Fibroblast of skin of left biceps (primary cell): ENCODE measurements at regions not wholly inside any gene's neighbourhood (a gene's known extent, or its start where the extent isn't known, plus 50 kb on each side); places are given as distances from the start of the nearest gene placed in this dataset.
A peak's percentile ranks its signal among the peaks of the same experiment; 100 is the strongest.

ENCODE experiments used
- DNase-seq, 2 experiments: peaks; one replicate each; pipeline ENCODE4 v3.0.0-alpha.2; 2013; ENCODE audit warnings: low read depth in 2 of 2

DNA sequence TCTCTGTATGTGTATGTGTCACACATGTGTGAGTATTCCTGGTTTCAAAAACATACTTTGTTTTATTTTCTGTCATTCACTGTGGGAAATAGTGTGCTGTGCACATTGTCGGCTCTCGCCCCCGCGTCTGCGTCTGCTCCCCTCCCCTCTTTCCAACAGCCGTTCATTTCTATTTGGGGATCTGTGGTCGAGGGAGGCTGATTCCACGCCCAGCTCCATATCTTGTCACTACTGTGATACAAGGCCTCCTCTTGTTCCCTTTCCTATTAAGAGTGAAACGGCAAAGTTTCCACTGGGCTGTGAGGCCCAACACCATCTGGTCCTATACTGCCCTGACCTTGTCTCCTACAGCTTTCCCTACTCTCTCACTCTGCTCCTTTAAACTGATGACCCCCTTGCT lies 172.5 kb upstream of the LRIG1 start:
- no peak for DNase-seq

DNA sequence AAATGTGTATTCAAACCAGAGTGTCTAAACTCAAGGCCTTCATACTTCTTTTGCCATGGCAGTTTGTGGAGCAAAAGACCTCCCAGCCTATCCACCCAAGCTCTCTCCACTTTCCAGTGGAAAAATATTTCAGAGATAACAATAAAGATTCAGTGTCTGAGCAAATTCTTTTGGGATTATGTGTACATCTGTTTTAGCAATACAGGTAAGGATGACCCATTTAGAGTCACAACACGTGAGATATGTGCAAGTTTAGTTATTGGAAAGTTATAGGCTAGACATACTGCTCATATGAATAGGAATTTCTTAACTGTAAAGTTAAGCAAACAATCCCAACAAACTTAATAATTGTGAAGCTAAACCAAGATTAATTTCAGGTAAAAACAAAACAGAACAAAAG lies 174.5 kb upstream of the LRIG1 start:
- peak; percentile 28 to 43 for DNase-seq

DNA sequence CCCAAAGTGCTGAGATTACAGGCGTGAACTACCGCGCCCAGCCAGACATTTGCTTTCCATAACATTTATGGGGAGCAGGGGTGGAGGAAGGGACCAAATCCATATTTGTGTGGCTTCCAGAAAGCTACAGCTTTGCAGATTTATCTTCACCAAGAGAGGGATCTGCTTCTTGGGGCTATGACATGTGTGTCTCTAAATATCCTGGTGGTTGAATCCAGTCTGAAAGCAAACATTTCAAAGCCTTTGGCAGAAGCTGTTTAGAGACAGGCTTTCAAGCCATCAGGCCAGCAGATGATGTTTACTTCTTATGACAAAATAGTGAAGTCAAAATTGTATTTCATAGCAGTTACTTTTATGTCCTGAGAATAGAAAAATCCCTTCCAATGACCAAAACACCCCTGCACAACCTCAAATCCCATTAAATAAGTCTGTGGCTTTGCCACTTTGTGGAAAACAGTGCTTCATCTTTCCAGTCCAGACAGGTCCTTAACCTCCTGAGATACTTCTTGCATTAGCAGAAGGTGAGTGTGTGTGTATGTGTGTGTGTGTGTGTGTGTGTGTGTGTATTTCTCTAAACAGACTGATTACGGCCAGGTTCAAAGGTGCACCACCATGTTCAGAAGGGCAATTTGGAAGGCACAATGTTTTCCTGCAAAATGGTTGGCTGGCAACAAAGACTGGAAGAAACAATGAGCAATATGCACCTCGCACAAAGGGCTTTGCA lies 191.4 kb upstream of the LRIG1 start:
- no peak for DNase-seq

DNA sequence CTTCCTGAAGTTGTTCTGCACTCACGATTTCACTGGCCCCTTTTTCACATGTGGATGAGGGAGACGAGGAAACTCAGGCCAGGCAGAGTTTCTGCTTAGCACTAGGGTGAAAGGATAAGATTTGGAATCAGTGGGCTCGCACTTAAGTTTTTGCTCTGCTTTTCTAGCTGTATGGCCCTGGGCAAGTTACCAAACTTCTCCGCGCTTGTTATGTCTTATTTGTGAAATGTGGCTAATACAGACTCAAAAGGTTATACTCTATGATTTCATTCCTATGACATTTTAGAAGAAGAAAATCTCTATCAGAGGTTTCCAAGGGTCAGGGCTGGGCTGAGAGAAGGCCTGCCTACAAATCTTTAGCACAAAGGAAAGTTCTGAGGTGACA lies 191.9 kb upstream of the LRIG1 start:
- DNase-seq: no peak

DNA sequence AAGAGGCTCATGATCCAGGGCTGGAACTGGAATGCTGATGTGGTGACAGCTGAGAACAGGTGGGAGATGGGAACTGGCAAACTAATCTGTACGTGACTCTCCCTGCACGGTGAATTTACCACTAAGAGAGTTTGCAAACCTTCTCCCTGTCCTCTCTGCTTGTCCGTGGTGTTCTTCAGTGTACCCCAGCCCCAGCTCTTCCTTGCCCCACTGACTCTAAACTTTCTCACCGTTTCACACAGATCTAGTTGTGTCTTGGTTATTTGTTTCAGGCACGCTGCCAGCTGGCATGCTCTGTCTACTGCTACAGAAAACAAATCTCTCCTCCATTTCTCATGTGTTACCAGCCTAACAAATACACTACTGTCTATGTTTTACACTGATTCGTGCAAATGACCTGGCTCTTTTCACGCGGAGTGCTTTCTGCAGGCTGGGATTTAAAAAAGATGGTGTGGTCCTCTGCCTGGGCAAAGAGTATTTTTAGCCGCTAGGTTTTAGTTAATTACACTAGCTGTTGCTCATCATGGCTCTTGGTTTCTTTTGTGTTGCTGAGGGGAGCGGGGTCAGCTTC lies 192.7 kb upstream of the LRIG1 start:
- no peak for DNase-seq

DNA sequence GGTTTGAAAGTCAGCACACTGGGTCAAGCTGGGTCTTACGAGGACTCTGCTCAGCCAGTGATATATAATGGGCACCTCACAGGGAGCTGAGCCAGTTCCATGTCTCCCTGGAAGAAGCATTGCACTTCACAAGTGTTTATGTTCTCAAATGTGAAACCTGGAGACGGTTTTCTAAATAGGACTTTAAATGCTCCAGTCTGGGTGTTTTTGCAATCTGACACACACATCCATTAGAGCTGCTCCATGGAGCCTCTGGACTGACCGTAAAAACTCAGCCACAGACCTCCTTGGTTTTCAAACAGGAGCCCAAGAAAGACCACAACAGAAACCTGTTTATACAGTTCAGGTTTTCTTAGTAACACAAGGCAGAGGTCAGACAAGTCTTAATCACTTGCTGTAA lies 201.3 kb upstream of the LRIG1 start:
- DNase-seq: no peak

DNA sequence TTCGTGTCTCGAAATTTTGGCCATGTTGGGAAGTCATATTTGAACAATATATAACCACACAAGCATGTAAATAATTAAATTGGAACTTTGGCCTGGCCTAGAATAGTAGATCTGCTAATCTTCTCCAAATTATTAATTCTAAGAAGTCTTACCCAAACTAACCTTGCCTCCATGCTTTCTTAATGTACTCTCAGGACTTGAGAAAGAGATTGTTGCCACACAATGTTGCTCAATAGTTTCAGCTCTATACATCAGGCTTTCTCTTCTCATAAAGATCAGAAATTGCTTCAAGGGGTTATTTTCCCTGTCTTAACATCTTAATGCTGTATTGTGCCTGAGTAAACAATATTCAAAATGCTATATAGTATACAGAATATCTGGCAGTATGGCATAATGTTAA lies 202.7 kb upstream of the LRIG1 start:
- DNase-seq: no peak

DNA sequence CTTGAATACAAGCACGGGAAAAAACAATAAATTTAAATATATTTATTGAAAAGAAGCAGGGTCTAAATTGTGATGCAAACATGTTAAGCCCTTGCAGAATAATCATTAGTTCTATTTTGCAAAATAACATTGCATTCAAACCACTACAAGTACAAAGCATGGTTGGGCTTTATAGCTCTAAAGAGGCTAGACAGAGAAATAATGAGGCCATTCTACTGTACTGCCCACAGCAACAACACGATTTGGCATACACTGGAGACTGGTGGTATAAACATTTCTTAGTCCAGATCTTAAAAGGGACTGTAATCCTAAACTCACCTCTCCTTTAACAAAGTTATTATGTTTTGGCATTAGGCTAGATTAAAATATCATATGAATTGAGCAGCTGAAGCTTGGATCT lies 204.3 kb upstream of the LRIG1 start:
- no peak for DNase-seq

DNA sequence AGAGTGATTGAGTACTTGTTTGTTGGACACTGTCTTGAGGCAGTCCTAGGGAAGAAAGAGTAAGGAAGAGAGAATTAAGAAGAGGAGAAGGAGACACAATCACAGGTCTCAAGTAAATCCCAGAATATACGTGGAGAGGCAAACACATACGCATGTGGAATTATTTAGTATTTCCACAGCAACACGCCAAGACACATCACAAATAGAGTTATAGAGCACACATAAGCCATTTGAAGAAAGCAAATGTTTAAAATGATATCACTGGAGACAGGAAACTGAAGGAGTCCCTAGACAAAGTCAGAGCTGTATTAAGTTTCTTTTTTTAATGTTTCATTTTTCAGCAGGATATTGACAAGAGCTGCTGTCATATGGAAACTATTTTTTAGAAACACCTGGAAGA lies 206.1 kb upstream of the LRIG1 start:
- DNase-seq: no peak

DNA sequence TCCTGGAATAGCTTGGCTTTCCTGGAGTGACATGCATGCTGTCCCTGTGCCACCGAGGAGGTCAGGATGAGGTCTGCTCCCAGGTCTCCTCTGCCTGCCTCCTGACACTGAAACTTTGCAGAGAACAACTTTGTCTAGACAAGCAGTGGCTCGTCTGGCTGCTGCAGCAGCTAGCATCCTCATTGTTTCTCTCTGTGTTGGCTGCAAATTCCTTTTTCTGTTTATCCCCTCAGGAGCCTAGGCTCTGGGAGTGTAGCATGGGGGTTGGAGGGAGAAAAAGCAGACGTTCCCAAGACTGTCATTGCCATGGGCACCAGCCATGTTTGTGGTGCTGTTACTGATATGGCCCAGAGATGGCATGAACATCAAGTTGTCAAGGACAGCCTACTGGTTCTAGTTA lies 208.7 kb upstream of the LRIG1 start:
- no peak for DNase-seq

DNA sequence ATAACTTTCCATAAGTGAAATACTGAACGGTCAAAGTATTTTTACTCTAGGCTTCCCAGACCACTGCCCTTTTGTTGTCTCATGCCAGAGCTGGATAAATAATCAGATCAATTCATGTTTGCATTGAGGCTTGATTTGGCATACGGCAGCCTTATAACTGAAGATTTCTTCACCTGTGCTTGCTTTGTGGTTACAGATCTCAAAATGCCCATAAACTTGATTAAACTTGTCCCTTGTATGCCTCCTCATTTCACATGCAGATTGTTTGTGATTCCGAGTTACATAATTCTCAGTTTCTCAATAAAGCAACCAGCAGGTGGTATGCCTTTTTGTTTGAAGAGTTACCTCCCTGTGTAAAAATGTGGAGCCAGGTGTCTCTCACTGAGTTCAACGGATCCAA lies 211.4 kb upstream of the LRIG1 start:
- DNase-seq: no peak

DNA sequence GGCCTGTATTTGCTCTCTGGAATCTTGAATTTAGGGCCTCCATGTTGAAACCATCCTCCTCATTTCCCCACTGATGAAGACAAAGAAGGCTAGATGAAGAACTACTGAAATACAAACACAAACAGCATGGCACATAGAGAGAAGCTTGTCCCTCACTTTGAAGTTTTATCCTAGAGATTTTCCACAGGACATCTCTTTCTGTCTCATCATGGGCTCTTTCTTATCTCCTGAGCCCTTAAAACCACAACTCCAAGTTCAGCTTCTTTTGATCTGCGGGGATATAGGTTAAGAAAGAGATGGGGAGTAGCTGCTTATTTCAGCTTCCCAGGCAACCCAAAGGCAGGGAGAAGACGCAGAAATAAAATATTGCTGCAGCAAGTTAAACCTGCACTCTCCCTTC lies 213.1 kb upstream of the LRIG1 start:
- DNase-seq: no peak

DNA sequence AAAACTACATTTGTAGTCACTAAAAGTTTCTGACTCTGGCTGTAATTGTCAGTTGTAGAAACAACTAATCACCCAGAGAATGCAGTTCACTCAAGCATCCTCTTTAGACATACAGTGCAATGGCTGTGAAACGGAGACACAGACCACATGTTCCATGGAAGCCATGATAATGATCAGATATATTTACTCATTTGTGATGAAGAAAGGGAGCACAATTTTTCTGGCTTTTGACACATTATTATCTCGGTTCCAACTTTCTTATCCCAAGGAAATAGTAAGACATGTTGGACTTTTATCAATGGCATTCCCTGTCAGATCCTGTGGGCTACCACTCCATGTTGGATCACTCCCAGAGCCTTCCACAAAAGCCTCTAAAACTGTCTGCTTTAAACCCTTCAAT lies 215.0 kb upstream of the LRIG1 start:
- no peak for DNase-seq

DNA sequence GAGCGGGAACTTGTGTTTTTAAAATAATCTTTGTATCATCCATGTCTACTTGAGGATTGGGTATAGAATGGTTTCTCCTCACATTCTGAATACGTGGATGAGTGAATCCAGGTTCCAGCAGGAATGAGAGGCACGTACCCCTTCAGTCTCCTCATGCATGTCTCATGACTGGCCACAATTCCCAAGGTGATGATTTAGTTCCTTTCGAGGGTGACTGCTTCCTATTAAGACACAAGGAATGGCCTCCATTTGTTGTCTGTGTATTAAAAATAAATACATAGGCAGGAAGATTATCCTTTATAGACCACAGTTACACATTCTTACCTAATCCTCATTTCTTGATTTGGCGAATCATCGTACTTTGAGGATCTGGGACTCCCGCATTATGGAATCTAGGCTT lies 217.0 kb upstream of the LRIG1 start:
- no peak for DNase-seq

DNA sequence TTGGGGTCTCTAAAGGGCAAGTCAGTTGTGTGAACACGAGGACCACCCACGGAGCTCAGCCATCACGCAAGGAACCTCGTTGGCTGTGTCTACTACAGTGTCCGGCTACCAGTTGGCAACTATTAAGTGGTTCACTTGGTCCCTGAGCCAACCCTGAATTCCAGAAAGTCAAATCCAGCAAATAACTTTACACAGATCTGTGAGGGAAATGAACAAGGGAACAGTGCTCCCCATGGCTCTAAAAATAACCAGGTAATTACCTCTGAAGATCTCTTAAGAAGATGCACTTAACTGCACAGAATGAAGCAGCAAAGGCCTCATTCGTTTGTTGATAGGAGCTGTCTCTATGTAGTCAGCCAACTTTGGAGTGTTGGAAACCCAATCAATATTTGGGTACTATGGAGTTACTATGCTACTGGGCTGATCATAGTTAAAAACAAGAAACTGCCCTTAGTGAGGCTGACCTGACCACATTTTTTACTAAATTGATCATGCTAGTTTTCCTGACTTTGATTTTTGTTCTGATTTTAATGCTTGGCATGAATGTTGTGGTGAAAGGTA lies 219.1 kb upstream of the LRIG1 start:
- DNase-seq: no peak

DNA sequence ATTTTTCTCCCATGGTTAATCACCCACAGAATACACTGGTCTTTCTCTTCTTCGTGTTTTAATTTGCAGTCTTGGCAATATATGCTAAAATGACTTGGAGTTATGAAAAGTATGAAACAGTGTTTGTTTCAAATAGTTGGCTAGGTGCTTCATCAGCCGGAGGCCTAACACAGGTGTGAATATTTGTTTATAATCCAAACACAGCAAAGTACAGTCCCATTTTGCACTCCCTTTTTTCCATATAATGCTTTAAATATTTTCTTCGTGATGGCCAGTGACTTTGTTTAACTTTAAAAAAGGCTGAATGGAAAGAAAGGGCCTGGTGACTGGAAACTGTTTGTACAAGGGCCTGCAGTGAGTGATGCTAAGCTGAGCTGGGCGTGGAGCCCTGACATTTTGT lies 219.7 kb upstream of the LRIG1 start:
- no peak for DNase-seq

DNA sequence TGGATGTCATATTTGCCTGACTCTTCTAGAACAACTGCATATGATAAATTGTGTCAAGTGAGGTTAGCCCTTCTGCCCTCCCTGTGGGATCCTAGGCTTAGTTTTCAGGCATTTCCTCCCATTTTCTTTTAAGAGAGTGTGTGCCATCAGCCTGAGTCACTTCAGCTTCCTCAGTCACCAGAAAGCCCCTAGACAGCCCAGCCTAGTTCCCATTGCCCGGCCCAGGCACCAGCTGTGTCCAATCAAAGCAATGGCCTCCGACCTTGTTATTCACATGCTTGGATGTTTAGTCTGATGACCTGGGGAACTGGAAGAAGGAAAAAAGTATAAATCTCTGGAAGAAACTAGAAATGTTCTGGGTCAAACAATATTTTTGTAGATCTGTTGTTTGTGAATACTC lies 221.9 kb upstream of the LRIG1 start:
- no peak for DNase-seq

DNA sequence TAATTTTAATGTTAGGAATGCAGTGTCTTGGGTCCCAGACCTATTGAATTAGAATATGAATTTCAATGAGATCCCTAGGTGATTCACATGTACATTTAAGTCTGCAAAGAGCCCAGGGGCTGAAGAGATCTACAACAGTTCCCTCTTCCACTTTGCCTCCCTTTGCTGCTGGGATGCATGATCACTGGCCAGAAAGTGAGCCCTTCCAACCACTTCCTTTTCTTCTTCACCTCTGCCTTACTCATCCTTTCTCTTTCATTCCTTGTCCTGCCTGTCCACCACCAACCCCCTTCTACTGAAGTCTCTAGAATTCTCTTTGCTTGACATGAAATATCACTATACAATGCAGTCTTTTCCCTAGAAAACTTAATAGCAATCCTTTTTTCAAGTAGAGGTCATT lies 222.4 kb upstream of the LRIG1 start:
- no peak for DNase-seq

DNA sequence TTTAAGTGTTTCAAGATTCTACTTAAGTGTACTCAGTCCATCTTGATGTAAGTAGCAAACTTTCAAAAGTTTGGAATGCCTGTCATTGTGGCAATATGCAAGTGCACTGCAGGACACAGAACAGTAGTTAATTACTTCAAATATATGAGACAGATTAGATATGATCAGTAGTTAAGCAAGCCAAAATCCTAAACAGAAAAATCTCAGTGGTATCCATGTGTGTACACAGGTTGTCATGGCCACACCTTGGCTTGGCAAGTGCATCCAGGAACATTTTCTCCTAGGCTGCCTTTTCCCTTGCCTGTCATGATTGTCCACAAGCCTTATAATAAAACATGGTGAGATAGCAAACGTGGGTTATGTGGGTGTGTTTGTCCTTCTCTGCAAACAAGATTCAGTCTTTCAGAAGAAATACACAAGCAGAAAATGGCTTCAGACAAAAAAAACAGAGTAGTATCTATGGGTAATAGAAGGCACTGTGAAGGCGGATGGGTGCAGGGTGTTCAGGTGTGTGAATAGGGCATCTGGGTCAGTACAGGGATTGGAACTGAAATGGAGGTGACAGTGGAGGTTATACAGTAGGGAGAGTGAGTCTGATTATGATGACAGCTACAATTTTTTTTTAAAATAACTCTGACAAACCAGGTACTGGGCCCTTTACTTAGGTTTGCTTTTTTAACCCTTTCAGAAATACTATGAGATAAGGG lies 229.0 kb upstream of the LRIG1 start:
- no peak for DNase-seq

DNA sequence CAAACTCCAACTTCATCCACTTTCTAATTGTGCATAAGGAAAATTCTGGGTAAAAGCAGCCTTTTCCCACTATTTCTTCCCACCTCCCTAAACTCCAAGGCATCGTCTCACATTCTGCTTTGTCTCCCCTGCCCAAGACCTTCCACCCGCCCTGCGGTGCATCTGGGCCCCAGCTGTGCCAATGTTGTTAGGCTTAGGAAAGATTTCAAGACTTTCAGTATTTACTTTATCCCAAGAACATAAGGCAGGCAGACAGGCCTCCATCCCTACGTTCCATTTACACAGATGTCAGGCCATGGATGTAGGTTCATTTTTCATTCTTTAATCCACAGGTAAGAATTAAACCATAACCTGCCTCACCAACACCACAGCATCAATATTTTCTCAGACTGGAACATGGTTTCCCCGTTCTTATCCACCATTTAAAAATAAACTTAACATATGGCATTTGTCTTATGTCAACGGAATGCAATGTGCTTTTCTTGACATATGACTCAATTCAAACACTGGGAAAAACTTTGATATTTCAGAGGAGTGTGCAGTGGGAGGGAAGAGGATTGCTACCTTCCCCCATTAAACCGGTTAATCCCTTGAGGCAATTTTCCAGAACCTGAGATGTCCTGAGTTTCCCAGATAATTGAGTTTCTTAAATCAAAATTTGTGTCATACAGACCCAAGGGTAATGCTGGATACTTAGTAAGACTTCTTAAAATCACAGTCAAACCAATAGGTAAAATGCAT lies 238.0 kb upstream of the LRIG1 start:
- peak; percentile 52 to 53 for DNase-seq

DNA sequence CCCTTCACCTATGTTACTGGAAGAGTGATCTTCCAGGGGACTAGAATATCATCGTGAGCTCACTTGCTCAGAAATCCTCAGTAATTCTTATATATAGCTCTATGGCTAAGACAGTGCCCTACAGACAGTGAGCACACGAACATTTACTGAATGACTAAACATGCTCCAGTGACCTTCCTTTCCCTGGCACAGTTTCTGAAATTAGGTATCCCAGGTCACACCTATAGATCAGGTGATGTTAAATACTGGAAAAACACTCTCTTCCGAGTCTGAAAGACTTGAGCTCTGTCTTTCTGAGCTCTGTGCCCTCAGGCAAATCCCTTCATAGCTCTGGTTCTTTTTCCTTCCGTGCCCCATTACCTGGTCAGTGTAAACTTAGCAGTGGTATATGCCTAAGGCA lies 239.4 kb upstream of the LRIG1 start:
- DNase-seq: no peak

DNA sequence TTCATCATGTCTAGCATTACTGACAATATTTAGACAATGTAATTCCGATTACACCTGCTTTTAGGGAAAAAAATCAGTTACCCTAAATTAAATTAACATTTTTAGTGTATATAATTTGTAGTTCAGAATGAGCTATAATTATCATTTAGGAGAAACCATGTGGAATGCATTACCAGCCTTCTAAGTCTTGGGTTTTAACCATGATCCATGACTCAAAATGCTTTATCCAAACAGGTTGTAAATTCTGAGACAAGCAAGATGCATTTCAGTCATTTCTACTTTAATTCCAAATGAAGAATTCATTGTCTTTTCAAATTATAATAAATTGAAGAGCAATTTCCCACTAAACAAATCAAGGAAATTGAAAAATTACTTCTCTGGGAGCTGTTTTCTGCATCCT lies 243.7 kb upstream of the LRIG1 start:
- no peak for DNase-seq
